ENCODE measurements at regions not wholly inside any gene's neighbourhood (a gene's known extent, or its start where the extent isn't known, plus 50 kb on each side); places are given as distances from the start of the nearest gene placed in this dataset.
"Not testable (repeated sequence)": the region's sequence is repeated elsewhere in the genome, so short reads cannot be mapped to it uniquely, and the experiment has no call there.

- no peak for DNase-seq
Observed at GRCh38 chr4:146073517-146073916, 102.0 kb upstream of the LSM6 start.

GRCh38 chr4:146072376-146072775 is 103.1 kb upstream of the LSM6 start:
- DNase-seq: no peak

DNA sequence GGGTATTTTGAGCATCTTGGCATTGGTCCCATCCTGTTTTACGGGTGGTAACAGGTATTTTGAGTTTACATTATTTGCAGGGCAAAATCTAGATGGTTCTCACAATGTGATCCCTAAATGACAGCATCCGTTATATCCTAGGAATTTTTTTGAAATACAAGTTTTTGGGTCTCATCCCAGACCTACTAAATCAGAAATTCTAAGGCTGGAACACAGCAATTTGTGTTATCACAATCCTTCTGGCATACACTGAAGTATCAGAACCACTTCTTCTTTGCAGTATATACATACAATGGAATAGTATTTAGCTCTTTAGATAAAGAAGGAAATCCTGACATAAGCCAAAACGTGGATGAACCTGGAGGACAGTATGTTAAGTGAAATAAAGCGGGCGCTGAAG is 104.1 kb upstream of the LSM6 start:
- DNase-seq: no peak

GRCh38 chr4:146063143-146063542 is 112.4 kb upstream of the LSM6 start:
- DNase-seq: no peak

DNA sequence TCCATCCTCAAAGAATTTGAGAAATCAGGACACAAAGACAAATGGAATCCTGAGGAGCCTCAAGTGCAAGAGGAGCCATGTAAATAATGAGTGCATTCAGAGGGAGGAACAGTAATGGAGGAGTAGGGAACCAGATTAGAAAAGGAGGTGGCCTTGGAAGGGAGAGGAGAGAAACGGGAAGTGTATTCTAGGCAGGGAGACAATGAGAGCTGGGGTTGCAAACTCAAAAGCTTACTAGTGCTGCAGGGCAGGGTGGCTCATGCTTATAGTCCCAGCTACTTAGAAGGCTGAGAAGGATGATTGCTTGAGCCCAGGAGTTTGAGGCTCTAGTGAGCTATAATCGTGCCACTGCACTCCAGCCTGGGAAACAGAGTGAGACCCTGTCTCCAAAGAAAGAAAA is 113.2 kb upstream of the LSM6 start:
- DNase-seq: no peak

DNA sequence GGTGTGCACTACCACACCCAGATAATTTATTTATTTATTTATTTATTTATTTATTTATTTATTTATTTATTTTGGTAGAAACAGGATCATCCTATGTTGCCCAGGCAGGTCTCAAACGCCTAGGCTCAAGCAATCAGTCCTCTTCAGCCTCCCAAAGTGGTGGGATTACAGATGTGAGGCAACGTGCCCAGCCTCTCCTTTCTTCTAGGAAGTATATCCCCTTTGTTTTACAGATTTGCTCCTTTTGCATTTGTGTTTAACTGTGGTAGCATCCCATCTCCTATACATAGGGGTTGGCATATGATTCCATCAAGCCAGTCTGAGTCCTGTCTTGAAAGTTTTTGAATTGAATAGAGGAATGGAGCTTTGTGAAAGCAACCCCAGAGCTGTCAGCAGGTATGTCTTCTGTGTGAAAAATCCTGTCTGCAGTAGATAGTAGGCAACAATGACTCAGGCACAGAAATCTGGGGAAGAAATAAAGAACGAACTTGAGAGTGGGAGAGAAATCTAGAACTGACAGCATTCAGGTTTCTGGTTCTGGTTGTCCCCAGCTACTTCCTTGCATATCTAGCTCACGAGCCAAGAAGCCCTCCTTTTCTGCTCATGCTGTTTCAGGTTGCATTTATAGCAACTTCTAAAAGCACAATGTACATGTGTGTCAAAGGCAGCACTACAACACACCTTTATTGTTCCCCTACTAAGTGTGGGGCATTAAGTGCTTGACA is 113.7 kb upstream of the LSM6 start:
- DNase-seq: no peak

GRCh38 chr4:146059865-146060264 is 115.7 kb upstream of the LSM6 start:
- no peak for DNase-seq

- no peak for DNase-seq
Observed at GRCh38 chr4:146059151-146059550, 116.4 kb upstream of the LSM6 start.

GRCh38 chr4:146058531-146058930 is 117.0 kb upstream of the LSM6 start:
- no peak for DNase-seq

DNA sequence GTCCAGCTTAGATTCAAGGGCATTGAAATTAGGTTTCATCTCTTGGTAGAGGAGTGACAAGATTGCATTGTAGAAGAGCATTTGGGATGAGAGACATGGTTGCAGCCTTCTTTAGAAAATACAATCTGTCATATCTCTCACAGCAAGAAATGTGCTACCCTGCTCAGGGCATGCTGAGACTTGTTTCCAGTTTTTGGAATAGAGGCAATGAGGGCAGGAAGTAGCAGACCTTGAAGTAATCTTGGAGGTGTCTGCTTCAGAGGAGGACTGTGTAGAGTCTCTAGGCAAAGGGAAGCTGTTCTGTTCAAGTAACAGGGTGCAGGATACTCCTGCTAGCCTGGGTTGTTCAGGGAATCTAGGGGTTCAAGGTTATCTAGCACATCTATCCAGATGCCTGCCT is 116.1 kb upstream of the ZNF827 start:
- DNase-seq: no peak

- DNase-seq: no peak
Observed at GRCh38 chr4:146053891-146054290, 115.3 kb upstream of the ZNF827 start.

- DNase-seq: peak in 1 of 3 donors; percentile 68
Observed at GRCh38 chr4:146051728-146052391, 113.2 kb upstream of the ZNF827 start.

DNA sequence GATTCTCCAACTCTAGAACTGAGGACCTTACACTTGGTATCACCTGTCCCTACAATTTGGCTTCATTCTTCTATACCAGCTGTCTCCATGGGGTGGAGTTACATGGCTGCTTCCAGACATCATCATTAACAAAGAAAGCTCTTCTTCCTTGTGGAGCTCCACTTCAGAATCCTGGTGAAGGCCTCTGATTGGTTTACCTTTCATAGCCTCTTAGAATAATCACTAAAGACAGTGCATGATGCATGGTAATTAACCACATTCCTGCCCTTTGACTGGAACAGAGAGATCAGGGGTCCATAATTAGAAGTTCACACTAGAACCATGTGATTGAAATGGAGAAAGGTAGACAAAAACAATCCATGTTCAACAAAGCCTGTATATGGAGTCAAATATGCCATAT is 112.6 kb upstream of the ZNF827 start:
- no peak for DNase-seq

DNA sequence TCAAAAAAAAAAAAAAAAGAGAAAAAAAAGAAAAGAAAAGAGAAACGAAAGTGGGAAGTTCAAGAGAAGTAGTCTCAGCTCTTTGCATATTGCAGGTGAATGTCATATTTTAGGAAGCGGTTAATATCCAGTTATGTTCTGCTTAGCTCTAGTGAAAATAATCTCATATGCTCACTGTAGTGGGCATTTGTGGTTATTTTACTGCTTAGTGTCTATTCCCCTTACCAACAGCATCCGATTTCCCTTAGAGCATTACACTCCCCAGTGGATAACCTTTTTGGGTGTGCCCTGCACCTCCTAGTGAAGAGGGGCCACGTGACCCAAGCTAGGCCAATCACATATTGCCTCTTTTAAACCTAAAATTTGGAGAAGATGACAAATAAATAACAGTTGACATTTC is 111.2 kb upstream of the ZNF827 start:
- DNase-seq: no peak

DNA sequence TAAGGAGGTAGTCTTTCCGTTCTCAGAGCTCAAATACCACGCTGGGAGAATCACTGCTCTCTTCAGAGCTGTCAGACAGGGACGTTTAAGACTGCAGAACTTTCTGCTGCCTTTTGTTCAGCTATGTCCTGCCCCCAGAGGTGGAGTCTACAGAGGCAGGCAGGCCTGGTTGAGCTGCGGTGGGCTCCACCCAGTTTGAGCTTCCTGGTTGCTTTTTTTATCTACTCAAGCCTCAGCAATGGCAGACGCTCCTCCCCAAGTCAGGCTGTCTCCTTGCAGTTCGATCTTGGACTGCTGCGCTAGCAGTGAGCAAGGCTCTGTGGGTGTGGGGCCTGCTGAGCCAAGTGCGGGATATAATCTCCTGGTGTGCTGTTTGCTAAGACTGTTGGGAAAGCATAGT is 109.1 kb upstream of the ZNF827 start:
- not testable (repeated sequence) for DNase-seq

- DNase-seq: no peak
Observed at GRCh38 chr4:146041139-146042004, 102.7 kb upstream of the ZNF827 start.

DNA sequence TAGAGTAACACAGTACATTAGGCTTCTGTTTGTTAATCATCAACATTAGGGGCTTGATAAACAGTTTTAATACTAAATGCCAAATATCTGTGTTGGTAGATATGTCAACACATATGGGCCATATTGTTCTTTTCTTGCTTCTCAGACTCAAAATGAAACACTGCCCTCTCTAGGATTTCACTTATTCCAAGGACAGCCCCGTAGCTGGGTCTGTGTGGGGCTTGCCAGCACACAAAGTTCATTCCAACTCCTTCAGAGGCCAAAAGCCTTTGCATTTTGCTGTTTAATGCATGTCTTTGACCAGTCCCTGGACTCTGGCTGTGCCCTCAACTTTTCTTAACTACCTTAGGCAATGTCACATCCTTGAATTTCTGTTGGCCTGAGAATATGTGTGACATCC is 102.0 kb upstream of the ZNF827 start:
- no peak for DNase-seq

DNA sequence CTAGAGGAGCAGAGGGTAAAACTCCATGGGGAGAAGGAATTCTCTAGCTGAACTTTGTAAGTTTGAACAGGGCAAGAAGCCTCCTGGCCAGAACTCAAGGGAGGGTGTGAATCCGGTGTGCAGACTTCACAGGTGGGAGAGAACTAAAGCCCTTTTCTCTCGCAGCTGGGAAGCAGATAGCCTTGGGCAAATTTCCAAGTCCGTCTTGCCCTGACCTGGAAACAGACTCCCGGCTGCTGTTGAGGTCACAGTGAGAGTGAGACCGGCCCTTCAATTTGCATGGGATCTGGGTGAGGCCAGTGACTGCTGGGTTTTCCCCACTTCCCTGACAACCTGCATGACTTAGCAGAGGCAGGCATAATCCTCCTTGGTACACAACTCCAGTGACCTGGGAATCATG is 94.5 kb upstream of the ZNF827 start:
- DNase-seq: no peak

DNA sequence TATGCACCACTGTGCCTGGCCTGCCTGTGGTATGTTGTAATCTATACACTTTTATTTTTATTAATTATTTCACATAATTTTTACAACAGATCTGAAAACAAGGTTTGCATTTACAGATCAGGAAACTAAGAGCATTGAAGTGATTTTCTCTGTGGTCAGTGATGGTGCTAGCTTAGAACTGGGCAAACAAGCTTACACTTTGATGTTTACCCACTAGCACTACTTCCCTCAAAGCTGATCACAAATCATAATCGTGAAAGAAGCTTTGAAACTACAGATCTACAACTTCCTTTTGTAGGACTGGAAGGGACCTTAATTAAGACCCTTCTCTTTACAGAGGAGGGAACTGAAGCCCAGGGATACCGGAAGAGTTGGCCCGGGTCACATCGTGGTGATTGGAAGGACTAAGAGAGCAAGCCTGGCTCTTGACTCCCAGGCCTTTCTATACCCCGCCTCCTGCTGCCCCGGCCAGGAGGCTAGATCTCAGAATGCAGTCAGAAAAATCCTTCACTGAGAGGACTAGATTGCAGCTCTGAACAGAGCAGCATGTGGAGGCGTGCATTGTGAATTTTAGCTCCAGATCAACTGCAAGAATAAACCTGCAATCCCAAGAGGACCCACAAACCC is 93.7 kb upstream of the ZNF827 start:
- DNase-seq: no peak

DNA sequence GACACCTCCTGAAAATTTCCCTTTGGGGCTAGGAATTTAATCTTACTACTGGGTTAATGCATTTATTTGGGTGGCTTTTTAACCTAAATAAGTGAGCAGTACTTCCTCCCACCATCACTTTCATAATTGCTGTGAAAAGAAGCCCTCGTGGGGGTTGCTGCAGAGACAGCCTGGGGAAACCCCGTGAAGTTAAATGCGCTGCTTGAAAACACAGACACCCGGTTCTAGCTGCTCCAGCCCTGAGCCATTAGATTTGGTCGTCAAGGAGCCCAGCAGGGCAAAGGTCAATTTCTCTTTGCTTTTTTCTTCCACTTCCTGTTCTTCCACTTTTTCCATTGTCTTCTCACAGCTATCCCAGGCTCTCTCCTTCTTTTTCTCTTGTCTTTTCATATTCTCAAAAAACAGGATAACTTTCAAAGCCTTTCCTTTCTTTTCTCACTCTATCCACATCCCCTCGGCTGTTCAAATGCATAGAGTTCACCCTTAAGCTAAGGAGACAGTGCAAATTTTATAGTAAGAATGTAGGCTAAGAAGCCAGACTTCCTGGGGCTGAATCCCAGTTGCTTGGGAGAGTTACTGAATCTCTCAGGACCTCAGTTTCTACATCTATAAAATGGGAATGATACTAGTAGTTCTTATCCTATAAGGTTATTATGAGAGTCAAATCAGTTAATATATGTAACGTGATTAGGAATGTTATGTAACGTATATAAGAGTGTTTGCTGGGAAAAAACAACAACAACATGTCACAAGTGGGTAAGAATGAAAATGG is 91.5 kb upstream of the ZNF827 start:
- DNase-seq: peak in 1 of 3 donors; percentile 6

GRCh38 chr4:146029147-146029546 is 90.5 kb upstream of the ZNF827 start:
- DNase-seq: no peak

GRCh38 chr4:146027761-146028160 is 89.1 kb upstream of the ZNF827 start:
- DNase-seq: no peak

Data from muscle of back (tissue), 3 donors.